ENCODE measurements at regions not wholly inside any gene's neighbourhood (a gene's known extent, or its start where the extent isn't known, plus 50 kb on each side); places are given as distances from the start of the nearest gene placed in this dataset.

DNA sequence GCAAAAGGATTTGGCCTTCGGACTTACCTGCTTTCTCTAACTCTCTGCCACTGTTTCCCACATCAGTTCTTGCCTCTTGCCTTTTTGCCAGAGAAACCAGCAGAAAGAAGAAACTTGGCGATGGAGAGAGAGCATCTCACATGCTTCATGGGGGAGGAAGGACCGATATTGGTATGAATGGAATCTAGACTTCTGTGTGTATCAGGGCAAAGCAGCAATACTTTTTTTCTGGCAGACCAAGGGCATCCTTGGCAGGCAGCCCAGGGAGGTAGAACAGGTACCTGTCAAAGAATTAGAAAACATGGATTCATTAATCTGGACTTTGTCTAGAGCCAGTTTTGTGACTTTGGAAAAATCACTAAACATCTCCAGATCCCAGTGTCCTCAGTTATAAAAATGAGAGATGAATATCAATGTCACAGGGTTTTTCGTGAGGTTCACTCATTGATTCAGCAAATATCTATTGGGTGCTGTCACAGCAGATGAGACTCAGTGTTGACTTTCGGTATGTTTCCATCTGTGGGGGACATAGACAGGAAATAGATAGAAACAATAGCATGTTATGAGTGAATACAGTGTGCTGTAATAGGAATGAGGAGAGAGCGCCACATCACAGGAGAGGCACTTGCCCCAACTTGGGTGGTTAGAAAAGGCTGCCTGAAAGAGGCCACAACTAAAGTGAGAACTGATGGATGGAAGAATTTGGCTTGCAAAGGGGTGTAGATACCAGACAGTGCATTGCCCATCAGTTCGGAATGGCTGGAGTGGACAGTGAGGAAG, 114.1 kb downstream of the CD83 start:
- TF ChIP-seq ZFP30 (CRISPR knock-in tag; IDR thresholded peaks at IDR 0.05) (no peak), TOX (CRISPR knock-in tag; IDR thresholded peaks at IDR 0.05; ENCODE audit: borderline replicate concordance) (no peak), CREB5 (CRISPR knock-in tag; IDR thresholded peaks at IDR 0.05; ENCODE audit: low read depth) (no peak), ISL1 (CRISPR knock-in tag; IDR thresholded peaks at IDR 0.05) (no peak), PPARA (CRISPR knock-in tag; IDR thresholded peaks at IDR 0.05; ENCODE audit: borderline replicate concordance) (no peak), ZFP3 (CRISPR knock-in tag; IDR thresholded peaks at IDR 0.05) (no peak), ZC3H10 (CRISPR knock-in tag; IDR thresholded peaks at IDR 0.05) (no peak), OSR1 (CRISPR knock-in tag; IDR thresholded peaks at IDR 0.05) (no peak), GLIS3 (CRISPR knock-in tag; IDR thresholded peaks at IDR 0.05) (no peak), SNAI2 (CRISPR knock-in tag; IDR thresholded peaks at IDR 0.05) (no peak), ARNTL (CRISPR knock-in tag; IDR thresholded peaks at IDR 0.05; ENCODE audit: borderline replicate concordance, low read depth) (no peak), ZNF565 (CRISPR knock-in tag; conservative IDR thresholded peaks at IDR 0.05; ENCODE audit: low read depth) (no peak), ZNF8 (CRISPR knock-in tag; IDR thresholded peaks at IDR 0.05) (no peak), ZNF70 (CRISPR knock-in tag; IDR thresholded peaks at IDR 0.05) (no peak)
- TF ChIP-seq, protein P1, sequence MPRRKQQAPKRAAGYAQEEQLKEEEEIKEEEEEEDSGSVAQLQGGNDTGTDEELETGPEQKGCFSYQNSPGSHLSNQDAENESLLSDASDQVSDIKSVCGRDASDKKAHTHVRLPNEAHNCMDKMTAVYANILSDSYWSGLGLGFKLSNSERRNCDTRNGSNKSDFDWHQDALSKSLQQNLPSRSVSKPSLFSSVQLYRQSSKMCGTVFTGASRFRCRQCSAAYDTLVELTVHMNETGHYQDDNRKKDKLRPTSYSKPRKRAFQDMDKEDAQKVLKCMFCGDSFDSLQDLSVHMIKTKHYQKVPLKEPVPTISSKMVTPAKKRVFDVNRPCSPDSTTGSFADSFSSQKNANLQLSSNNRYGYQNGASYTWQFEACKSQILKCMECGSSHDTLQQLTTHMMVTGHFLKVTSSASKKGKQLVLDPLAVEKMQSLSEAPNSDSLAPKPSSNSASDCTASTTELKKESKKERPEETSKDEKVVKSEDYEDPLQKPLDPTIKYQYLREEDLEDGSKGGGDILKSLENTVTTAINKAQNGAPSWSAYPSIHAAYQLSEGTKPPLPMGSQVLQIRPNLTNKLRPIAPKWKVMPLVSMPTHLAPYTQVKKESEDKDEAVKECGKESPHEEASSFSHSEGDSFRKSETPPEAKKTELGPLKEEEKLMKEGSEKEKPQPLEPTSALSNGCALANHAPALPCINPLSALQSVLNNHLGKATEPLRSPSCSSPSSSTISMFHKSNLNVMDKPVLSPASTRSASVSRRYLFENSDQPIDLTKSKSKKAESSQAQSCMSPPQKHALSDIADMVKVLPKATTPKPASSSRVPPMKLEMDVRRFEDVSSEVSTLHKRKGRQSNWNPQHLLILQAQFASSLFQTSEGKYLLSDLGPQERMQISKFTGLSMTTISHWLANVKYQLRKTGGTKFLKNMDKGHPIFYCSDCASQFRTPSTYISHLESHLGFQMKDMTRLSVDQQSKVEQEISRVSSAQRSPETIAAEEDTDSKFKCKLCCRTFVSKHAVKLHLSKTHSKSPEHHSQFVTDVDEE (CRISPR knock-in tag; IDR thresholded peaks at IDR 0.05), result no peak
- ATAC-seq, result no peak

DNA sequence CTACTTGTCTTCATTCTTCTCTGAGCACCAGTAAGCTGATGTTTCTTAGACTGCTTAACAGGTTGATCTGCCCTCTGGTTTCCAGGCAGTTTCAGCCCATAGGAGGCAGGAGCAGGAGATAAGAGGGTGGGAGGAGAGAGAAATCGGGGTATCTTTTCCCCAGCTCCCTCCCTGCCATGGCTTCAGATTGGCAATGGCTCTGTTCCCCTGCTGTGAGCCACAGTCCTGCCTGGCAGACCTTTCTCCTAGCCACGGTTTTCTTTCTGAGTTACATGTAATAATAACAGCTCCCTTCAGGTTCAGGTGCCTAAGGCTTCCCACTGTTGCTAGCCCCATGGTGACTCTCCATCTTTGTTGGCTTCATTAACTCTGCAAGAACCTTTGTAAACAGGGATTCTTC, 115.3 kb downstream of the CD83 start:
- ATAC-seq, result no peak
- no peak for TF ChIP-seq ZNF565 (CRISPR knock-in tag; conservative IDR thresholded peaks at IDR 0.05; ENCODE audit: low read depth)
- TF ChIP-seq GLIS3 (CRISPR knock-in tag; IDR thresholded peaks at IDR 0.05), result no peak
- TF ChIP-seq ARNTL (CRISPR knock-in tag; IDR thresholded peaks at IDR 0.05; ENCODE audit: borderline replicate concordance, low read depth), result no peak
- TF ChIP-seq TOX (CRISPR knock-in tag; IDR thresholded peaks at IDR 0.05; ENCODE audit: borderline replicate concordance), result no peak
- no peak for TF ChIP-seq PATZ1 (CRISPR knock-in tag; IDR thresholded peaks at IDR 0.05; ENCODE audit: borderline replicate concordance)
- TF ChIP-seq ZFP30 (CRISPR knock-in tag; IDR thresholded peaks at IDR 0.05), result no peak
- TF ChIP-seq PPARA (CRISPR knock-in tag; IDR thresholded peaks at IDR 0.05; ENCODE audit: borderline replicate concordance), result no peak
- TF ChIP-seq, protein P1 (CRISPR knock-in tag; IDR thresholded peaks at IDR 0.05), result no peak
- no peak for TF ChIP-seq ZNF70 (CRISPR knock-in tag; IDR thresholded peaks at IDR 0.05)
- no peak for TF ChIP-seq POU6F1 (CRISPR knock-in tag; IDR thresholded peaks at IDR 0.05; ENCODE audit: borderline replicate concordance, low read depth)
- TF ChIP-seq ISL1 (CRISPR knock-in tag; IDR thresholded peaks at IDR 0.05), result no peak
- TF ChIP-seq OSR1 (CRISPR knock-in tag; IDR thresholded peaks at IDR 0.05), result no peak
- no peak for TF ChIP-seq ESRRG (CRISPR knock-in tag; IDR thresholded peaks at IDR 0.05)
- no peak for TF ChIP-seq CSRNP3 (CRISPR knock-in tag; IDR thresholded peaks at IDR 0.05)
- no peak for TF ChIP-seq SNAI2 (CRISPR knock-in tag; IDR thresholded peaks at IDR 0.05)
- TF ChIP-seq CREB5 (CRISPR knock-in tag; IDR thresholded peaks at IDR 0.05; ENCODE audit: low read depth), result no peak
- no peak for TF ChIP-seq ZNF8 (CRISPR knock-in tag; IDR thresholded peaks at IDR 0.05)
- no peak for TF ChIP-seq ZC3H10 (CRISPR knock-in tag; IDR thresholded peaks at IDR 0.05)
- no peak for TF ChIP-seq TCF4 (CRISPR knock-in tag; IDR thresholded peaks at IDR 0.05; ENCODE audit: borderline replicate concordance)
